Peyer's patch (tissue), 4 donors: ENCODE measurements at regions not wholly inside any gene's neighbourhood (a gene's known extent, or its start where the extent isn't known, plus 50 kb on each side); places are given as distances from the start of the nearest gene placed in this dataset.

Experiments
- CTCF ChIP-seq, 6 experiments: fragments of 450-650 bp in 4 of 6; fragments of 200-600 bp in 2 of 6; sonication (generic) in 1 of 6; IDR thresholded peaks; one replicate each; pipeline ENCODE4 v1.5.1; 2017 to 2019; ENCODE audit warnings: antibody characterized with exemption in 6 of 6, mild to moderate bottlenecking in 3 of 6, moderate library complexity in 1 of 6
- POLR2A ChIP-seq, 2 donors: fragments of 450-650 bp; IDR thresholded peaks; one replicate each; pipeline ENCODE4 v1.5.1; 2017; ENCODE audit warnings: antibody characterized with exemption in 2 of 2, mild to moderate bottlenecking in 2 of 2, moderate library complexity in 2 of 2

- TF ChIP-seq CTCF (IDR thresholded peaks at IDR 0.05), result no peak
- TF ChIP-seq POLR2A (IDR thresholded peaks at IDR 0.05), result no peak
Observed at GRCh38 chr13:42394711-42395085, 122.7 kb downstream of the AKAP11 start.
